Keratinocyte (primary cell): ENCODE measurements at regions not wholly inside any gene's neighbourhood (a gene's known extent, or its start where the extent isn't known, plus 50 kb on each side); places are given as distances from the start of the nearest gene placed in this dataset.

Source experiments
- EZH2 ChIP-seq: IDR thresholded peaks from one replicate; pipeline ENCODE4 v1.6.1; 2012; ENCODE audit warnings: inconsistent platforms, mild to moderate bottlenecking, low read length, moderate library complexity
- TF ChIP-seq, protein P1 (sequence below), 3 experiments: IDR thresholded peaks in 1 of 3; conservative IDR thresholded peaks in 1 of 3; optimal IDR thresholded peaks in 1 of 3; 2 replicates in 2 of 3; 3 replicates in 1 of 3; pipeline versions ENCODE3 to v1.5.1; 2011; ENCODE audit warnings: low read length in 3 of 3, mild to moderate bottlenecking in 3 of 3, moderate library complexity in 2 of 3, control low read depth in 1 of 3, inconsistent platforms in 1 of 3; ENCODE audit not compliant: insufficient read depth in 2 of 3; ENCODE audit errors: extremely low read depth in 1 of 3

DNA sequence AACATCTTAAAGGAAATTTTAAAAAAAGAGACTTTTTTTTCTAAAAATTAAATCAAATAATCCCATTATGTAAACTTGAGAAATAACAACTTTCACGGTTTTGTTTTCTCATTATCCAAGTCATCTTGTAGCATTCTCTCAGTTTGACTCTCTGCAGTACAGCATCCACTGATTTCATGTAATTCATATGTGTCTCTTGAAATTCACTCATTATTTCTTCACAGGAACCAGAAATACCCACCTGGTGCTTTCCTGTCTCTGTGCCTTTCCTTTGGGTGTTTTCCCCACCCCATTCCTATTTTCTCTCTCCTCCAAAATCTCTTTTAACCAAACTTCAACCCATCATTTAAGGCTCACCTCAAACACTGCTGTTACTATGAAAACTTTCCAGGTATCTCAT, 116.1 kb upstream of the STK17B start:
- TF ChIP-seq, protein P1, sequence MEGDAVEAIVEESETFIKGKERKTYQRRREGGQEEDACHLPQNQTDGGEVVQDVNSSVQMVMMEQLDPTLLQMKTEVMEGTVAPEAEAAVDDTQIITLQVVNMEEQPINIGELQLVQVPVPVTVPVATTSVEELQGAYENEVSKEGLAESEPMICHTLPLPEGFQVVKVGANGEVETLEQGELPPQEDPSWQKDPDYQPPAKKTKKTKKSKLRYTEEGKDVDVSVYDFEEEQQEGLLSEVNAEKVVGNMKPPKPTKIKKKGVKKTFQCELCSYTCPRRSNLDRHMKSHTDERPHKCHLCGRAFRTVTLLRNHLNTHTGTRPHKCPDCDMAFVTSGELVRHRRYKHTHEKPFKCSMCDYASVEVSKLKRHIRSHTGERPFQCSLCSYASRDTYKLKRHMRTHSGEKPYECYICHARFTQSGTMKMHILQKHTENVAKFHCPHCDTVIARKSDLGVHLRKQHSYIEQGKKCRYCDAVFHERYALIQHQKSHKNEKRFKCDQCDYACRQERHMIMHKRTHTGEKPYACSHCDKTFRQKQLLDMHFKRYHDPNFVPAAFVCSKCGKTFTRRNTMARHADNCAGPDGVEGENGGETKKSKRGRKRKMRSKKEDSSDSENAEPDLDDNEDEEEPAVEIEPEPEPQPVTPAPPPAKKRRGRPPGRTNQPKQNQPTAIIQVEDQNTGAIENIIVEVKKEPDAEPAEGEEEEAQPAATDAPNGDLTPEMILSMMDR (optimal IDR thresholded peaks at IDR 0.05 in 1 of 3, IDR thresholded peaks at IDR 0.05 in 1 of 3, conservative IDR thresholded peaks at IDR 0.05 in 1 of 3; ENCODE audit: extremely low read depth in 1 of 3, insufficient read depth in 2 of 3, low read length in 3 of 3): no peak
- no peak for TF ChIP-seq EZH2
